ENCODE measurements at regions not wholly inside any gene's neighbourhood (a gene's known extent, or its start where the extent isn't known, plus 50 kb on each side); places are given as distances from the start of the nearest gene placed in this dataset.
"Not testable (repeated sequence)": the region's sequence is repeated elsewhere in the genome, so short reads cannot be mapped to it uniquely, and the experiment has no call there.

DNA sequence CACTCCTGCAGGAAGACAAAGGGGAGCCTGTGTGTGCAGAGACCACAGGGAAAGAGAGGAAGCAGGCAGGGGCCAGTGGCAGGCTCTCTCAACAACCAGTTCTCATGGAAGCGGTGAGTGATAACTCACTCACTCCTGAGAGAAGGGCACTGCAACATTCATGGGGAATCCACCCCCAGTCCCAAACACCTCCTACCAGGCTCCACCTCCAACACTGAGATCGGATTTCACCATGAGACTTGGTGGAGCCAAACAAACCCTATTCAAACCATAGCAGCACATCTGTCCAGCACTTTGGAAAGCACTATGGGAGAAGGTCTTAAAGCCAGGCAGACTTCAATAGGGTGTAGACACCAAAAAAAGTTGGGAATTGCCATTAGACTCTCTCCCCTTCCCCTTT is 345.7 kb upstream of the SPRED2 start:
- DNase-seq = no peak

DNA sequence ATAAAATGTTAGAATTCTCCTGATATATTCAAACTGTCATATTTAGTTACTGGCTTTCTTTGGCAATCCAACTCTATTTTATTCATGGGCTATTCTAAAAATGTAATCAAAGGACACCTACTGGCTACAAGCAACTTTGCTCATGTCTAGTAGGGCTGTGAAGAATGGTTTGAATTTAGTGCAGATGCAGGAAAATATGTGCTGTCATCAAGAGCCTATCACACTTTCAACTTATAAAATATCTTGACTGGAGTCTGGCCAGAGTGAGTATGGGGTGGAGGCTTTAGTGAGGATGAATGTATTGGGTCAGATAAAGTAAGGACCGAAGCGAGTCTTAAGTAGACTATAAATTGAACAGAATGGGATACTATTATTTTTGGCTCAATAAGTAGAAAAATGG is 343.4 kb upstream of the SPRED2 start:
- no peak for DNase-seq

DNA sequence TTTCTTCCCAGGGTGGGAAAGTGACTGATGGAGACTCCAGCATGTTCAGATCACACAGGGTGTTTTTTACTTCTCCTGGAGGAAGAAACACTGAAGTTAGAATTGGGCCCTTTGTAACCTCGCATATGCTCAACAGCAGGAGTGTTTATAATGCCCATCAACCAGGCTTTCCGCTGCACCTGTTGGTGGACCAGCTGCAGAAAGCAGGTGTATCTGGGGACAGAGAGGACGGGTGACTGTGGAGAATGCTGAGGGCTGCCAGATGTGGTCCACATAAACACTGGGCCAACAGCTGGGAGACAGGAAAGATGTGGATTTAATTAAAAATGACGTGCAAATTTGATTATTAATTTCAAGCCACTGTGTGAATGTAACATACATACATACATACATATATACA is 335.5 kb upstream of the SPRED2 start:
- no peak for DNase-seq

DNA sequence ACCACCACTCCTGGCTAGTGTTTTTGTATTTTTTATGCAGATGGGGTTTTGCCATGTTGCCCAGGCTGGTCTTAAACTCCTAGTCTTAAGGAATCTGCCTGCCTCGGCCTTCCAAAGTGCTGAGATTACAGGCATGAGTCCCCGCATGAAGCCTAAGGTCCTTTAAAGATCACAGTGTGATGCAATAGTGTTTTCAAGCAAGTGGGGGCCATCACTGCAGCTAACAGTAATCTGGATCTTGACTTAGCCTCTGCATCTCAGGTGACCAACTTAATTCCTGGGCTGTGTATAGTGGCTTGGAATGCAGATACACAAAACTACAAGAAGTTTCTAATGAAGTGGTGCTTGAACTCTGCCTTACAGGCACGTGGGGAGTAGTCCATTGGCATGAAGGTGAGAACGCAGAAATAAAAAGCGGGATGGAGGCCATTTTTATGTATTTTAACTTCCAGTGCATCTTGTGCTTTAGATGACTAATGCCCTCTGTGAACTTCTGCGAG is 334.4 kb upstream of the SPRED2 start:
- no peak for DNase-seq

DNA sequence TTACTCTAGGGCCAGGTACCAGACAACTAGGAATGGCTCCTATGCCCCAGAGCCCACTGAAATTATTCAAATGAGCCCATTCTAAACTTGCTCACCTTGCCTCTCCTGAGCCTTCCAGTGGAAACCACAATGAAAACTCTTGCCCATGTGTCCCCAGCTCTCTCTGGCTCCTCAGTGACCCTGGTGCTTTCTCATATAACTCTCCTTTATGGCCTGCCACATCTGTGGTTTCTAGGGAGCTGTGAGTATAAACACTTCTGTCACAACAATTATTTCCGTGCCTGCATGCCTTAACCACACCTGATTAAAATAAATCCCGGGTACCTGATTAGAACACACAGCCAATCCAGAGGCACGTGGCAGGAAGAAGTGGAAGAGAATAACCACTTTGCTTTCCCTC is 333.0 kb upstream of the SPRED2 start:
- no peak for DNase-seq

DNA sequence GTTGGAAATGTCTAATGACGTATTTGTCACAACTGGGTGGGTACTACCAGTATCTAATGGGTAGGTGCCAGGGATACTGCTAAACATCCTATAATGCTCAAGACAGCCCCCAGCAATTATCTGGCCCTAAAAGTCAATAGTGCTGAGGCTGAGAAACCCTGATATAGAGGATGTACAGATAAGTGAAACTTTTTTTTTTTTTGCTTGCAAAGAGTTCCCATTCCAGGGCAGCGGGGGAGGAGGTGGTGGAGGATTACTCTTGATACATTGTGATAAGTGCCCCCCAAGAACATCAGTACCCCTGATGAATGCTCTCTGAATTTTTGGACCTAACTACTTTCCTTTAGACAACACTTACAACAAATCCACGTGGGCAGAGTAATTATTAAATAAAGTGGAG is 329.7 kb upstream of the SPRED2 start:
- no peak for DNase-seq

DNA sequence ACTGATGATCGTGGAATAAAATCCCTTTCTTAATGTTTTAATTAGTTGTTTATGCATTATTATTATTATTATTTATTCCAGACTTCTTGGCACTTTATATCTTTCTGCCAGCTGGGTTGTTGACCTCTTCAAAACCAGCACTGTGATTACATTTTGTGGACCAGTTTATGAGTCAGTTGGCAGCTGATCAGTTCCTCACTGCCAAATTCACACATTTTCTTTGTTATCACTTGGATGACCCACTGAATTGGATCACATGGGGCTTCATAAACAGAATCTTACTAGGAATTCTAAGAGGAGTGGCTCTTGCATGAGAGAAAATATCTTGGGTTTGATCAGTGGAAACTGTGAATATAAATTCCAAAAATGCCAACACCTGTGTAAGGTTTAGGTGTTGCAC is 321.8 kb upstream of the SPRED2 start:
- DNase-seq = no peak

DNA sequence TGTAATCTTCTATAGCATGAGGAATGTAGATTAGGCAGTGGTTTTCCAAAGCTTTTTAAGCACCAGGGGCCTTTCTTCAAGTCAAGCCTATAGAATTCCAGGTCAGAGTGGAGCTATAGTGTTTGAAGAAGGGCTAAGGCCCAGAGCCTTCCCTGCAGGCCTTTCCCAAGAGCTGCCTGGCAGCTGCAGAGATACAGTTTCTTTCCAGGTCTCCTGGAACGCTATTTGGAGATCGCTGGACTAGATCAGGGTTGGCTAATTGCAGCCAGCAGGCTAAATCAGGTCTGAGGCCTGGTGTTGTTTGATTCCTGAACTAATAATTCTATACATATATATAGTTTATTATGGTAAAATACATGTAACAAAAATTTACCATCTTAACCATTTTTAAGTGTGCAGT is 319.0 kb upstream of the SPRED2 start:
- DNase-seq = no peak

DNA sequence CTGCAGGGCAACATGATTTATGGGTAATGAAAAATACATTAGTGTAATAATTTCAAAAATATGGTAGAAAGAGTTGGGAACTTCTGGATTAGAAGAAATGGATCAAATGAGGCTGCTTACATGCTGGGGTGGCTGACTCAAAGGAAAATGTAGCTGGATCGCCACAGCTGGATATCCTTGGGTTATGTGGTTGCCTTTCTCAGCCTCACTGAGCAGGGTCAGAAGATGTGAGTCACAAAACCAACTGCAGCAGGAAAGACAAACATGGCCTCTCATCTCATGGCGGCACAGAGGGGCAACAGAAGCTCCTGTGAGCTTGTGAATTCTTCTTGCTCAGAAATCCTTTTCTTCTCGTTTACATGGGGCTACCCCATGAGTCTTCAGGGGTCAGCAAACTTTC is 317.1 kb upstream of the SPRED2 start:
- DNase-seq = no peak

DNA sequence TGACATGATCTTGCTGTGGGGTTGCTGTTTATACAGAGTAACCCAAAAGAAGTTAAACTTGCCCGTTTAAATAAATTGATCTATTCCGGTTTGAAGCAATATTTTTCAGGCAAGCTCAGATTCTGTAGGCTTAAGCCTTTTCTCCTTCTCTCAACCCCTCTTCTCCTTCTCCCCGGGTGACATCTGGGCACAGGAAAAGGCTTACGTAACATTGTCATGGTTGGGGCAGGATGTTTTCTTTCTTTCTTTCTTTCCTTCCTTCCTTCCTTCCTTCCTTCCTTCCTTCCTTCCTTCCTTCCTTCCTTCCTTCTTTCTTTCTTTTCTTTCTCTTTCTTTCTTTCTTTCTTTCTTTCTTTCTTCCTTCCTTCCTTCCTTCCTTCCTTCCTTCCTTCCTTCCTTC is 315.5 kb upstream of the SPRED2 start:
- not testable (repeated sequence) for DNase-seq

DNA sequence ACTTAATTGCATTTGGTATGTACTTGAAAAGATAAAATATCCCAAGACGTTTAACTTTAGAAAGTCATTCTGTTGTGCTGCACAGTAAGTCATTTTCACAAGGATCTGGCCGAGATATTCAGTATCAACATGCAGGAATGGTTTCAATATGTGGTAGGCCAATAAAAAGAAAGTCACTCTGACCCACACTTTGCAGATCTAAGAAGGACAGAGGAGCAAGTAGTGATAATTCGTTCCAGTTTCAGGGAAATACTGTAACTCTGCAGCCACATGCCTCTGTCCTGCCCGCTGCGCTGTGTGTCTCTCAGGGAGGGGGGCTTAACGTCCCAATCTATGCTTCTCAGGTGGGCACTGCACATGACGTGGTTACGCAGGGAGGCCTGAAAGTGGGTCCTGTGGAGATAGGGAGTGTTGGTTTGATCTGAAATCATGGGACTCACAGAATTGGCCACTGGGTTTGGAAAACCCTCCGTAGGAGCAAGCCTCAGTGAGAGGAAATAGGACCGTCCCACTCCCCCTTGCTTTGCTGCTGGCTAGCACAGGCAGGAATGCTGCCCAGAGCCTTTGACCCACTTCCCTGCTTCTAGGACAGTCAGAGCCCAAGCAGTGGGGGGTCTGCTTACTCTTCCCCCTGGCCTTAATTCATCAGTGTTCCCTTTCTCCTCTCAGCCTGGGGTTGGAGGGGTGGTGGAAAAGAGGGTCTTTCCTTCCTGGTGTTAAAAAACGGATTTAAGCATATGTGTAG is 314.7 kb upstream of the SPRED2 start:
- DNase-seq = no peak

DNA sequence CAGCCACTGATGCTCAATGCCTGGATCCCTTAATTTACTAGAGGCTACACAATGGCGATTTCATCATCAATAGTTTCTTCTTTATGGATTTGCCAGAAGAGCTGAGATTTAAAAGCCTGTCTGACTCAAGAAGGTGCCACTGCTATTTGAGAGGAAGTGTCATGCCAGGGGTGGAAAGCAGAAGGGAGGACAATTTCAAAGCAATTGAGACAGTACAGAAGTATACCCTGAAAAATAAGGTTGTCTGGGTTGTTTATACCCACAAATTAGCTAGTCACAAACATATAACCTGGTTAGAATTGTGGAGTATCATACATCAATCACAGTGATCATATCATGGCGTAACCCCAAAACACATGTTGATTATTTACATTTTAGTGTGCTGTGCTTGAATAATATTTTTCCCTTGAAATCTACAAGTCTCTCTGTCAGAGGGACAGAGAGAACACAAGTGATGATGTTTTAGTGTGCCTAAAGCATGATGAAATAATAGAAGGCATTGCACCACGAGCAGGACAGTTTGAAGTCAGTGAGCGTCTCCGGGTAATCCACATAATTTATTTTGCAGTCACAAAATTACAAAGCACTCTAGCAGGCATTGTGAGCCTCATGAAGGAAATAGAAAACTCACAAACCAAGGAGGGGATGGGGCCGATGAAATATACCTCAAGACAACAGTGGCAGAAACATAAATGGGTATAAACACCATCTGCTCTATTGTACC is 312.2 kb upstream of the SPRED2 start:
- DNase-seq = no peak

DNA sequence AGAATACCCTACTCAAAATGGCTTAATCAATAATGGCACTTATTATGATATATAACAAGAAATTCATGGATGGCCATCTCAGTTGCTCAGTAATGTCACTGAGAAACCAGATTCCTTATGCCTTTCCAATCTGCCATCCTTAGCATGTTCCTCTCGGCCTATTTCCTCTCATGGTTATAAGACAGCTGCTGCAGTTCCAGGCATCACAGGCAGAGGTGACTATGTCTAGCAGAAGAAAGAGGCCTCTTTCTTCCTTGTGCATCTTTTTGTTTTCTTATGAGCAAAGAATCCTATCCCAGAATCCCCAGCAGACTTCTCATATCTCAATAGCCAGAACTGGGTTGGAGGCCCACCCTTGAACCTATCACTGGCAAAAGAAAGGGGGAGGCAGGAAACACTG is 310.6 kb upstream of the SPRED2 start:
- no peak for DNase-seq

DNA sequence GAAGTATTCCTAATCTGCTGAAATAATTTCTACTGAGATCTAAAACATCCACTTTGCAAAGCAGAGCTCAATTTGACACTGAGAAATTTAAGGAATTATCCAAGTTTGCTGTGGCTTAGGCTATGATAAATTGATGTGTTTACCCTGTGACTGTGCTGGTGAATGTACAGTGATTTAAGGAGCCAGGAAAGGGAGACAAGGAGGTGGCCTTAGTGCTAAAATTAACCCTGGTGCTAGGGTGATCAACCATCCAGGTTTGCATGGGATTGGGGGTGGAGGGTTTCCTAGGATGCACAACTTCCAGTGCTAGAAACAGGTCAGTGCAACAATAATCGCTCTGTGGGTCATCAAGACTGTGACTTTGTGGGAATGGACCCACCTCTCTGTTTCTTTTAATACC is 307.5 kb upstream of the SPRED2 start:
- no peak for DNase-seq

DNA sequence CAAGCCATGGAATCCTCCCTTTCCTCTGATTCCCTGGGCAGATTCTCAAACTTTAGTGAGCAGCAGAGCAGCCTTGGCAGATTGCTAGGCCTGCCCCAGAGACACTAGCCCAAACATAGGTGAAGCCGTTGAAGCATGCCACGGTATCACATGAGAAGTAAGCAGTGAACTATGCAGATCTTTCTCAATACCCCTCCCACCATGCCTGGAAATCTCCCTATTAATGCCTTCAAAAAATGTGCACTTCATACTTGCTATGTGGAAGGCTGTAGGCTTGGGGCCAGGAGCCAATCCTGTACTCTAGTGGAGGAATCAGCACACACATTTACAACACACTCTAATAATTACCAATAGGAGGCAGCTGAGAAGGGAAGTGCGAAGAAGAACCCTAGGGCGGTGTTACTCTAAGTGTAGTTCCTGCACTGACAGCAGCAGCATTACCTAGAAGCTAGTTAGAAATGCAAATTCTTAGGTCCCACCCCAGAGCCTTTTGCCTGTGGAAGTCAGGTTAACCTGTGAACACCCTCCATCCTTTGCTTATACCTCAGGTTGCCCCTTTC is 305.1 kb upstream of the SPRED2 start:
- DNase-seq = no peak

DNA sequence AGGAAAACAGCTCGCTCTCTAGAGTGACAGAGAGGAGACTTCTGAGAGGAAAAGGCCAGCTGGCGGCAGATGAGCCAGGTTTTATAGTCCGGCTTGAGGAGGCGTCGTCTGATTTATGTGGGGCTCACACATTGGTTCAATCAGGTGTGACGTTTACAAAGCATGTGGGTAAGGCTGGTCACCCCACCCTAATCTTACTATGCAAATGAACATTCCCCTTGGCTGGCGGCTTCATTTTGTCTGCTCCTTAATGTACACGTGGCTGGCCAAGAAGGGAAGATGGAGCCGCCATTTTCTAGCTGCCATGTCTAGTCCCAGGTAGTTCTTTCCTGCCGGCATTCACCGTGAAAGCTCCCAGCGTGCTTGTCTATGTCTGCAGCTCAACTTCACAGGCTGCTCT is 299.1 kb upstream of the SPRED2 start:
- no peak for DNase-seq

DNA sequence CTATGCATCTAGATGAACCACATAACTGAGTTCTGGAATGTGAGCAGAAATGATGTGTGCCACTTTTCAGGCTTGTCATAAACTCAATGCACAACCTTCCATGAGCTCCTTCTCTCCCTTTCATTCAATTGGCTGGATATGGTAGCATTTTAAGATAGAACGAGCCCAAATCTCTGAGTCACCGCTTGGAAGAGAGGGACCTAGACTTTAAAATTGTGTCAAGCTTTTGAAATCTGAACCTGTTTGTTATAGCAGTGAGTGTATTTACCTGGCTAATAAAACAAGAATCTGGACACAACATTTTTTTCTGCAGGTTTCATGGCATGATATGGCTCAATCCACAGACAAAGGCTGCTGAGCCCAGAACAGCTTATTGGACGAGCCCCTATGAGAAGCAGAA is 297.8 kb upstream of the SPRED2 start:
- DNase-seq = no peak

DNA sequence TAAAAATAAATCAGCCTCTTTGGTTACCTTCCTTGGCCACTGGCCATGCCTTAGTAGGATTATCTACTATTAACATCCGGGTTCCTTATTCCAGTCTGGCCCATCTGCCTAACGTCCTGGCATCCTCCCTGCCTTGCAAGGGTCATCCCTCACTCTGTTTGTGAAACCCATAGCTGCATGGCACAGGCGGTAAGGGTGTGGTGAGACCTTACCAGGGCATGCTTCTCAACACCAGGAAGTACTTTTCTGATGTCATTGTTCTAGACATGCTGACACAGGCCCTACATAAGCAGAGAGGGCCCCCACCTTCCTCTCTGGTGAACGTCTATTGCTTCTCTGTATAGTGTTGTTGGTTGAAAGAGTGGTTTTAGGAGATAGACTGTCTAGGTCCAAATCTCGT is 296.8 kb upstream of the SPRED2 start:
- no peak for DNase-seq

DNA sequence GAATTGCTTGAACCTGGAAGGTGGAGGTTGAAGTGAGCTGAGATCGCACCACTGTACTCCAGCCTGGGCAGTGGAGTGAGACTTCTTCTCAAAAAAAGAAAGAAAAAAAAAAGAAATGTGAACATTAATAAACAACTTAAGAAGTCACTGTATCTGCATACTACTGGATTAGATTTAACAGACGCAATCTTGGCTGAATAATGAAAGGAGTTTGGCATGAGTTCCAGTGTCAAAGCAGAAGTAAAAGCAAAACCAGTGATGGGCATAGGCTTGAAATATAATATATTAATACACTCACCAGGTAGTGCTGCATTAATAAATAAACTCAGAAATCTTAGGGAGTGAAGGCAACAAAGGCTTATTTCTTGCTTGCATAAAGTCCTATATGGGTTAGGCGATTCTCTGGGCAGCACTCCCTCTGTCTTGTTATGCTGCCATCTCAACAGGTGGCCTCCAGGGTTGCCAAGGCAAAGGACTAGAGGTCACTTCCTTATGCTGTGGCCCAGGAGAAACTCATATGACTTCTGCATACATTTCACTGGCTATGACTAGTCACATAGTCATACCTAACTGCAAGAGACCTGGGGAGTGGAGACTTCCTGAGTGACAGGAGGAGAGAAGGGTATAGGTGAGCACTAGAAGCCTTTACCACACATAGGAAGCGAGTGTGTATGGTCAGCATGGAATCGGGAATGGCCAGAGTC is 296.2 kb upstream of the SPRED2 start:
- no peak for DNase-seq

DNA sequence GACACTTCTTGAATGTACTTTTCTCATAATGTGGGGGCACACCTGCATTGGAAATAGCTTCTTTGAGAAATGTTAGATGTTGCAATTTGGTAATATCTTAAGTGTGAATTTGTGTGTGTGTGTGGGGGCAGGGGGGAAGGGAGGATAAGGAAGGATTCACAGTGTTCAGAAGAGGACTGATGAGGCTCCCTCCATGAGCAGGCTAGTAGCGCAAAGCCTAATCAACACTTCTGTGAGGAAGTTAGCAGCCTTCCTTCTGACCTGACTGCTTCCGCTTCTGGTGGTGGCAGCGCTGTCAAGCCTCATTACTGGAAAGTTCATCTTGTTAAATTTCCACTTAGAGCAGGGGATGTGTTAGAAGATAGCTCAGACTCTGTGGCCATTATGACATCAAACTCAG is 295.4 kb upstream of the SPRED2 start:
- DNase-seq = no peak

DNA sequence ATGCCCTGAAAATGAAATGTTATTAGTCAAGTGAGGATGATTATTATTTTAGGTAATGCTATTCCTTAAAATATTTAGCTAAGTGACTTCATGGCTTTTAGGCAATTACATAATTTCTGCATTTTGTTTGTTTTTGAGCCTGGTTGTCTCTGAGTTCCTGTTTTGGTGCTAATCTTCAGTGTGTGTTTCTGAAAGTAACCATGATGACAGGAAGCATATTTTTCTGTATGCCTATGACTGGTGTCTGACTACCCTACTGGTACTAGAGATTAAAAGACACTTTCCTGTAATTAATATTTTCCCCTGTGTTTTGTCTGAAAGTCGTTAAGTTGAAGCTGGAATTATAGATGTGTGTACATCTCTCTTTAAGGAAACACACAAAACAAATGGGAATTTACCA is 295.0 kb upstream of the SPRED2 start:
- no peak for DNase-seq

DNA sequence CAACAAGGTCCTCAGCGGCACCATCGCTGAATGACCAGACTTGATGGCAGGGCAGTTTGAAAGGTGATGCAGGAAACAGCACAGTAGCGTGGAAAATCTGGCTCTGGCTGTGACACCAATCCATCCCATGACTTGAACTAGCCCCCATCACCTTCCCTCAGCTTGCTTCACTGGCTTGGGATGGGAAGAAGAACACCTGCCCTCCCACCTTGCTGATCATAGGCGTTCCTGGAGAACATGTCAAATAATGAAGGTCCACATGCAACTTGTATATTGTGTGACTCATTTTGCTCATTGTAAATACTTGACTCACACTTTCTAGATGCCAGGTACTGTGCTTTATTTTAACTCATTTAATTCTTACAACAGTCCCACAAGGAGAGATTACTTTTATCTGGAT is 292.4 kb upstream of the SPRED2 start:
- DNase-seq = no peak

DNA sequence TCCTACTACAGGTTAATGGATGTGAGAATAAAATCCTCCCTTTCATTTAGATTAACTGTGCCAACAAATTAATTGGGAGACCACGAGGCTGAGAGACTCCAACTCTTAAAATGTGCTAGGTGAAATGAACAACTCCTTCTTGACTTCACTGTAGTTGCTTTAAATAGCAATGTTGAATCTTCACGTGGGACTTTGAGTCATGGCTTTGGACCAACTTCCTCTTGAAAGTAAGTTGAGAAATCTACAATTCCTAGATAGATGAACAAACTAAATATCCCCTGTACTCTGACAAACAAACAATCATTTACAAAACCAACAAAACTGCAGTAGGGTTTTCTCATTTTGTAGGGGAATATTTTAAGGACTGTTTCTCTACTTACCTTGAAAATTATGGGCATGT is 291.9 kb upstream of the SPRED2 start:
- no peak for DNase-seq

All from stimulated activated CD4-positive, alpha-beta T cell treated with anti-CD3 and anti-CD28 coated beads, Interleukin-2, amount 100 ng/mL, for 24 hours (primary cell).